H1 (cell line): ENCODE measurements at regions not wholly inside any gene's neighbourhood (a gene's known extent, or its start where the extent isn't known, plus 50 kb on each side); places are given as distances from the start of the nearest gene placed in this dataset.

Experiments used
- CTCF ChIA-PET: fragments of 300-600 bp; sonication (Branson Sonifier 250); formaldehyde crosslinking; loops from one replicate; lab custom pipeline; 2021; ENCODE audit not compliant: partially characterized antibody; lab: Charles Lee
- POLR2A ChIA-PET: fragments of 300-600 bp; sonication (Branson Sonifier 250); formaldehyde crosslinking; loops from one replicate; lab custom pipeline; 2021; ENCODE audit warnings: inconsistent platforms; ENCODE audit not compliant: partially characterized antibody; lab: Charles Lee
- DNase-seq, 2 experiments: peaks; one replicate each; pipeline versions ENCODE4 v3.0.0 to v3.0.0-alpha.2; 2010 to 2022; ENCODE audit warnings: low spot score in 2 of 2, low read depth in 1 of 2, mixed read lengths in 1 of 2
- FAIRE-seq: peaks from 2 replicates; lab custom pipeline; 2011; peaks lifted over from hg19 to GRCh38; lab: Jason Lieb, UNC
- H2AFZ ChIP-seq: 2 replicates; pipeline ENCODE4 v1.8.1; 2012; ENCODE audit warnings: low read length, inconsistent platforms
- H2AK5ac ChIP-seq: 2 replicates; pipeline ENCODE4 v1.6.1; 2013; ENCODE audit warnings: low read depth, low read length
- H2BK120ac ChIP-seq: replicated peaks from 2 replicates; pipeline ENCODE3; 2013; ENCODE audit warnings: low read depth, low read length, inconsistent platforms
- H2BK12ac ChIP-seq: 2 replicates; pipeline ENCODE4 v1.6.1; 2013; ENCODE audit warnings: low read depth, low read length
- H2BK15ac ChIP-seq: 2 replicates; pipeline ENCODE4 v1.6.1; 2013; ENCODE audit warnings: low read length
- H2BK20ac ChIP-seq: 2 replicates; pipeline ENCODE4 v1.6.1; 2013; ENCODE audit warnings: low read length
- H2BK5ac ChIP-seq: 2 replicates; pipeline ENCODE4 v1.6.1; 2013; ENCODE audit warnings: low read depth, low read length
- H3K14ac ChIP-seq: 2 replicates; pipeline ENCODE4 v1.6.1; 2013; ENCODE audit warnings: inconsistent platforms; ENCODE audit not compliant: insufficient read length
- H3K18ac ChIP-seq: 2 replicates; pipeline ENCODE4 v1.6.1; 2013; ENCODE audit warnings: low read length; ENCODE audit errors: extremely low read depth
- H3K23ac ChIP-seq: 2 replicates; pipeline ENCODE4 v1.6.1; 2013; ENCODE audit warnings: inconsistent platforms; ENCODE audit not compliant: insufficient read length
- H3K23me2 ChIP-seq: 2 replicates; pipeline ENCODE4 v1.6.1; 2013; ENCODE audit warnings: low read depth, low read length
- H3K27ac ChIP-seq: 2 replicates; pipeline ENCODE4 v1.6.1; 2011; ENCODE audit warnings: low read depth, low read length, inconsistent platforms
- H3K27me3 ChIP-seq, 4 experiments: replicated peaks in 1 of 4; 1 replicate in 1 of 4; 2 replicates in 3 of 4; pipeline versions ENCODE4 v1.6.1 to v1.8.1; 2011 to 2013; ENCODE audit warnings: low read length in 3 of 4, mild to moderate bottlenecking in 3 of 4, inconsistent platforms in 2 of 4, mixed read lengths in 2 of 4, moderate library complexity in 1 of 4; ENCODE audit not compliant: control insufficient read depth in 3 of 4, insufficient read depth in 3 of 4; ENCODE audit errors: extremely low read depth in 1 of 4
- H3K36me3 ChIP-seq, 4 experiments: 2 replicates each; pipeline versions ENCODE4 v1.6.1 to v1.8.1; 2011 to 2013; ENCODE audit warnings: mild to moderate bottlenecking in 4 of 4, low read length in 3 of 4, moderate library complexity in 2 of 4, control low read depth in 1 of 4, inconsistent platforms in 1 of 4; ENCODE audit not compliant: insufficient read depth in 4 of 4, control insufficient read depth in 2 of 4
- H3K4ac ChIP-seq: replicated peaks from 2 replicates; pipeline ENCODE3; 2013; ENCODE audit warnings: low read length, low read depth, mixed read lengths, inconsistent platforms; ENCODE audit not compliant: insufficient read length
- H3K4me1 ChIP-seq, 4 experiments: replicated peaks in 1 of 4; 1 replicate in 1 of 4; 2 replicates in 3 of 4; pipeline versions ENCODE4 v1.6.1 to v1.8.1; 2011 to 2013; ENCODE audit warnings: low read length in 3 of 4, inconsistent platforms in 2 of 4, mixed read lengths in 1 of 4; ENCODE audit not compliant: insufficient read depth in 4 of 4, control insufficient read depth in 3 of 4
- H3K4me2 ChIP-seq, 2 experiments: 2 replicates each; pipeline versions ENCODE4 v1.6.1 to v1.8.1; 2011 to 2013; ENCODE audit warnings: low read depth in 2 of 2, low read length in 2 of 2, control low read depth in 1 of 2, inconsistent platforms in 1 of 2, mild to moderate bottlenecking in 1 of 2; ENCODE audit not compliant: insufficient read depth in 1 of 2
- H3K4me3 ChIP-seq, 4 experiments: fragments of 200-600, 300-600 bp in 1 of 4; sonication (generic), shearing (Covaris generic), sonication (Bioruptor Twin) in 1 of 4; 2 replicates each; pipeline versions ENCODE4 v1.5.1 to v1.8.1; 2011 to 2016; ENCODE audit warnings: low read length in 4 of 4, low read depth in 3 of 4, control low read depth in 2 of 4, inconsistent platforms in 2 of 4, mild to moderate bottlenecking in 2 of 4, mixed read lengths in 1 of 4, moderate library complexity in 1 of 4; ENCODE audit not compliant: insufficient read depth in 2 of 4; ENCODE audit errors: extremely low read depth in 1 of 4
- H3K56ac ChIP-seq: replicated peaks from 2 replicates; pipeline ENCODE3; 2013; ENCODE audit warnings: low read depth, mild to moderate bottlenecking, mixed read lengths, low read length, inconsistent platforms; ENCODE audit not compliant: insufficient read length
- H3K79me1 ChIP-seq: 2 replicates; pipeline ENCODE4 v1.6.1; 2013; ENCODE audit warnings: low read depth, low read length, control low read depth
- H3K79me2 ChIP-seq, 2 experiments: 2 replicates each; pipeline versions ENCODE4 v1.6.1 to v1.8.1; 2012 to 2013; ENCODE audit warnings: low read length in 2 of 2, mild to moderate bottlenecking in 2 of 2, inconsistent platforms in 1 of 2; ENCODE audit not compliant: insufficient read depth in 2 of 2, control insufficient read depth in 1 of 2
- H3K9ac ChIP-seq, 4 experiments: replicated peaks in 1 of 4; 1 replicate in 1 of 4; 2 replicates in 3 of 4; pipeline versions ENCODE4 v1.6.1 to v1.8.1; 2011 to 2013; ENCODE audit warnings: low read depth in 3 of 4, low read length in 3 of 4, control low read depth in 2 of 4, mild to moderate bottlenecking in 2 of 4, moderate library complexity in 2 of 4, inconsistent platforms in 1 of 4; ENCODE audit errors: extremely low read depth in 1 of 4
- H3K9me3 ChIP-seq, 2 experiments: 2 replicates each; pipeline versions ENCODE4 v1.6.1 to v1.8.1; 2012 to 2013; ENCODE audit warnings: mild to moderate bottlenecking in 2 of 2, moderate library complexity in 2 of 2, control low read depth in 1 of 2, inconsistent platforms in 1 of 2, low read depth in 1 of 2, low read length in 1 of 2, mixed read lengths in 1 of 2; ENCODE audit not compliant: insufficient read depth in 2 of 2
- H4K20me1 ChIP-seq, 2 experiments: replicated peaks in 1 of 2; 2 replicates each; pipeline versions ENCODE3 to v1.8.1; 2011 to 2013; ENCODE audit warnings: inconsistent platforms in 2 of 2, low read length in 2 of 2, mild to moderate bottlenecking in 1 of 2; ENCODE audit not compliant: insufficient read depth in 2 of 2, control insufficient read depth in 1 of 2
- H4K5ac ChIP-seq: 2 replicates; pipeline ENCODE4 v1.6.1; 2013; ENCODE audit warnings: low read length, low read depth, mixed read lengths, inconsistent platforms; ENCODE audit not compliant: insufficient read length
- H4K8ac ChIP-seq: 2 replicates; pipeline ENCODE4 v1.8.0; 2013; ENCODE audit warnings: mild to moderate bottlenecking, moderate library complexity, low read length, inconsistent platforms; ENCODE audit not compliant: insufficient read depth; ENCODE audit errors: extremely low read depth
- H4K91ac ChIP-seq: replicated peaks from 2 replicates; pipeline ENCODE3; 2013; ENCODE audit warnings: low read length, mixed read lengths, inconsistent platforms; ENCODE audit not compliant: insufficient read length
- EGR1 ChIP-seq: IDR thresholded peaks from 2 replicates; pipeline ENCODE4 v1.6.1; 2011; ENCODE audit warnings: low read depth, low read length, borderline replicate concordance
- POLR2A ChIP-seq, 2 experiments: IDR thresholded peaks; 1 replicate in 1 of 2; 2 replicates in 1 of 2; pipeline ENCODE4 v1.6.1; 2011; ENCODE audit warnings: low read depth in 2 of 2, low read length in 2 of 2, mild to moderate bottlenecking in 2 of 2; ENCODE audit errors: control extremely low read depth in 1 of 2
- RXRA ChIP-seq: IDR thresholded peaks from 2 replicates; pipeline ENCODE4 v1.6.1; 2011; ENCODE audit warnings: low read depth, mild to moderate bottlenecking, low read length, moderate library complexity; ENCODE audit not compliant: insufficient read depth
- SP4 ChIP-seq: IDR thresholded peaks from 2 replicates; pipeline ENCODE4 v1.6.1; 2012; ENCODE audit warnings: low read length, inconsistent platforms
- WGBS, 2 experiments: shearing (Covaris generic) in 1 of 2; methylation state at CpG; one replicate each; pipeline versions ENCODE4 v1.1.6 to v1.1.7; 2013 to 2015; ENCODE audit warnings: low lambda C conversion rate in 2 of 2, mixed read lengths in 2 of 2, inconsistent platforms in 1 of 2, low coverage in 1 of 2, missing lambda C conversion rate in 1 of 2; ENCODE audit not compliant: insufficient replicate concordance in 2 of 2, insufficient coverage in 1 of 2, insufficient read length in 1 of 2; ENCODE audit errors: extremely low coverage in 1 of 2, missing lambda C conversion rate in 1 of 2; 5-methylcytosine and 5-hydroxymethylcytosine counted together
- TF ChIP-seq, protein P1 (sequence below), 3 experiments: IDR thresholded peaks; 1 replicate in 2 of 3; 2 replicates in 1 of 3; pipeline versions ENCODE4 v1.5.1 to v1.6.1; 2011; ENCODE audit warnings: low read length in 3 of 3, mild to moderate bottlenecking in 3 of 3, inconsistent platforms in 2 of 3, low read depth in 1 of 3, moderate library complexity in 1 of 3; ENCODE audit not compliant: insufficient read depth in 1 of 3; ENCODE audit errors: control extremely low read depth in 1 of 3

DNA sequence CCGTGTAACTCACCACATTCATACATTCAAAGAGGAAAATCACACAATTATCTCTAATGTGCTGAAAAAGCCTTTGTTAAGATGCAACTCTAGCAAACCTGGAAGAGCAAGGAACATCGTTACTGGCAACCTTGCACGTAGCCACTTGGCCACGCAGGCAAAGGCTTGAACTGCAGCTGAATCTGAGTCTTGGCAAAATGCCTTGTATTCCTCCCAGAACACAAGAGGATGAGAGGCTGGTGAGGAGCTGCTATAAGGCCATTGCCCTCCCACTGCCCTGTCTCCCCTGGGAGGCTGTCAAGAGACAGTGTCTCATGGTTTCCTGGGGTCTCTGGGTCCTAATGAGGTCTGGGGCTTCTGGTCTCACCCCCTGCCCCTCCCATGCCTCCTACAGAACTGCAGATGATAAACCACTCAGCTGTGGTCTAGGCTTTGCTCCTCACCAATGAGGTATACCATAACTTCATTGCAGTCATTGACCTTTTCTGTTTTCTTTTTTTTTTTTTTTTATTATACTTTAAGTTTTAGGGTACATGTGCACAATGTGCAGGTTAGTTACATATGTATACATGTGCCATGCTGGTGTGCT is 141.4 kb downstream of the SPP2 start:
- Histone ChIP-seq H3K9me3 (no peaks in the 10 kb centered on the region), H3K18ac (no peak overlapping the region), H3K27me3 (no peaks in the 10 kb centered on the region), H3K23me2 (no peaks in the 10 kb centered on the region), H3K56ac (no peak overlapping the region), H3K79me1 (no peaks in the 10 kb centered on the region), H2BK15ac (no peak overlapping the region), H3K4me3 (no peak overlapping the region), H4K8ac (no peak overlapping the region), H3K14ac (no peak overlapping the region), H4K5ac (no peak overlapping the region), H2AK5ac (no peak overlapping the region), H2BK20ac (no peak overlapping the region), H2AFZ (no peak overlapping the region), H3K9ac (no peak overlapping the region), H2BK12ac (no peak overlapping the region), H4K91ac (no peak overlapping the region), H2BK5ac (no peak overlapping the region), H3K36me3 (no peaks in the 10 kb centered on the region), H3K4me2 (no peak overlapping the region), H3K4ac (no peak overlapping the region), H3K4me1 (peaks cover 0 to 2% (median 1%) of the 10 kb centered on the region in 4 experiments; a peak in 1 of 7 replicates), H3K27ac (no peak overlapping the region), H2BK120ac (no peak overlapping the region), H4K20me1 (no peaks in the 10 kb centered on the region), H3K79me2 (no peaks in the 10 kb centered on the region), H3K23ac (no peak overlapping the region)
- FAIRE-seq (no peak), DNase-seq (no peak)
- TF ChIP-seq, protein P1, sequence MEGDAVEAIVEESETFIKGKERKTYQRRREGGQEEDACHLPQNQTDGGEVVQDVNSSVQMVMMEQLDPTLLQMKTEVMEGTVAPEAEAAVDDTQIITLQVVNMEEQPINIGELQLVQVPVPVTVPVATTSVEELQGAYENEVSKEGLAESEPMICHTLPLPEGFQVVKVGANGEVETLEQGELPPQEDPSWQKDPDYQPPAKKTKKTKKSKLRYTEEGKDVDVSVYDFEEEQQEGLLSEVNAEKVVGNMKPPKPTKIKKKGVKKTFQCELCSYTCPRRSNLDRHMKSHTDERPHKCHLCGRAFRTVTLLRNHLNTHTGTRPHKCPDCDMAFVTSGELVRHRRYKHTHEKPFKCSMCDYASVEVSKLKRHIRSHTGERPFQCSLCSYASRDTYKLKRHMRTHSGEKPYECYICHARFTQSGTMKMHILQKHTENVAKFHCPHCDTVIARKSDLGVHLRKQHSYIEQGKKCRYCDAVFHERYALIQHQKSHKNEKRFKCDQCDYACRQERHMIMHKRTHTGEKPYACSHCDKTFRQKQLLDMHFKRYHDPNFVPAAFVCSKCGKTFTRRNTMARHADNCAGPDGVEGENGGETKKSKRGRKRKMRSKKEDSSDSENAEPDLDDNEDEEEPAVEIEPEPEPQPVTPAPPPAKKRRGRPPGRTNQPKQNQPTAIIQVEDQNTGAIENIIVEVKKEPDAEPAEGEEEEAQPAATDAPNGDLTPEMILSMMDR (IDR thresholded peaks at IDR 0.05; ENCODE audit: control extremely low read depth in 1 of 3, insufficient read depth in 1 of 3, low read depth in 1 of 3, low read length in 3 of 3), result peak in 2 of 3 experiments; percentile 30 to 31; a peak in 2 of 4 replicates
- no peak for TF ChIP-seq RXRA
- no peak for TF ChIP-seq EGR1
- TF ChIP-seq POLR2A (IDR thresholded peaks at IDR 0.05; ENCODE audit: control extremely low read depth in 1 of 2, low read depth in 2 of 2, low read length in 2 of 2), result no peak
- TF ChIP-seq SP4, result no peak
- POLR2A ChIA-PET, result no interaction called here
- CTCF ChIA-PET, result interaction anchor here (0.5 kb wide), 1 partner anchor 310 kb away, joined by 3 read pairs; no protein-coding TSS in a partner anchor
- 85% methylated on average over 4 of the region's 4 CpGs; no CpG with 5 or more reads in 1 of the 2 experiments for WGBS, 2 experiments
